ENCODE measurements at regions not wholly inside any gene's neighbourhood (a gene's known extent, or its start where the extent isn't known, plus 50 kb on each side); places are given as distances from the start of the nearest gene placed in this dataset.
"Not testable (repeated sequence)": the region's sequence is repeated elsewhere in the genome, so short reads cannot be mapped to it uniquely, and the experiment has no call there.

- no peak for DNase-seq
Measured at GRCh38 chr7:89621925-89622641, 532.2 kb upstream of the STEAP1 start.

DNA sequence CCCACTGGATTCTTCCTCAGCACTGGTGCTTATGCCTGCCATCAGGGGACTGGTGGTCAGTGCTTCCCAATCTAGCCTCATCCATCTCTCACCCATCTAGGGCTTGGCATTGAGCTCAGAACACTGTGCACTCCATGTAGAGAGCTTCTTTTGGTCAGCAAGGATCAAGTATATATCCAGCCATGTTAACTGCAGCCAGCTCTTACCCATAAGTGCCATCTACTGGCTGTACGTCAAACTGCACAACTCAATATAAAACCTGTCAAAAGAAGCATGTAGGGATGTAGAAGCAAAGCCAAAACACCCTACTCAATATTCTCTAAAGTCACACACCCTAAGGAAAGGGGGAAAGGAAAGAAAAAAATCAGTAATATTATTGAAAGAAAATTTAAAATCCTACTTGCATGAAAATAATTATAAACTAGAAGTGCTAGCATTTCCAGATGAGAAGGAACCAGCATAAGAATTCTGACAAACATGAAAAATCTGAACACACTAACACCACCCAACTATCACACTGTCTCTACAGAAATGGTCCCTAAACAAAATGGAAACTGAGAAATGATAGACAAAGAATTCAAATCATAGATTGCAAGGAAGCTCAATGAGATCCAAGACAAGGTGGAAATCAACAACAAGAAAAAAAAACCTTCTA is 531.1 kb upstream of the STEAP1 start:
- DNase-seq = peak; percentile 80

GRCh38 chr7:89624155-89624554 is 530.1 kb upstream of the STEAP1 start:
- DNase-seq = not testable (repeated sequence)

DNA sequence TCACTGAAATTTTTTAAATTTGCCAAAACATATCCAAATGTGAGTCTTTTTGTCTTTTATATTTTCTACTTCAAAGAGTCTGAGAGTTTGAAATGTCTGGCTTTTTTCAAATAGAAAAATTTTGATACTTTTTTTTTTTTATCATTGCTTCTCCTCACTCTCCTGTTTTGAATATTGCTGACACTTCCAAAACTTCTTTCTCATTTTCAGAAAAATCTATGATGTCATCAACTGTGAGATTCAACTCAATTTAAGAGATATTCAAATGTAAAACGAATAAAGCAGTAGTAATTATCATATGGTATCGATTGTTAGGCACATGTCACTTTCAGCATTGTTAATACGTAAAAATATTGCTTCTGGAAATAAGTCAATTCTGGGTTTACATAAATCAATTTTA is 505.8 kb upstream of the STEAP1 start:
- DNase-seq = no peak

DNA sequence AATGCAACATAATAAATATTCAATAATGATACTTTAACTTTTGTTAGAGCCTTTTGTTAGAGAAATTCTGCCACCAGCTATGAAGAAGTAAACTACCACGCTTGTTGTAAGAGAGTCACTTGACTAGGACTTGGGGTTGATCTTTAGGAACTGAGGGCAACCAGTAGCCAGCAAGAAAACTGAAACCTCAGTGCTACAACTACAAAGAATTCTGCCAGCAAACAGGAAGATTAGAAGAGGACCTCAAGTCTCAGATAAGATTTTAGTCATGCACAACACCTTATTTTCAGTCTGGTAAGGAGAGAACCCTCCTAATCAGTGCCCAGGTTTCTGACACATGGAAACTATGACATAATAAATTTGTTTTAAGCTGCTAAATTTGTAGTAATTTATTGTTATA is 498.3 kb upstream of the STEAP1 start:
- DNase-seq = no peak

- no peak for DNase-seq
Measured at GRCh38 chr7:89661876-89662275, 492.4 kb upstream of the STEAP1 start.

- DNase-seq = no peak
Measured at GRCh38 chr7:89666136-89666835, 488.0 kb upstream of the STEAP1 start.

DNA sequence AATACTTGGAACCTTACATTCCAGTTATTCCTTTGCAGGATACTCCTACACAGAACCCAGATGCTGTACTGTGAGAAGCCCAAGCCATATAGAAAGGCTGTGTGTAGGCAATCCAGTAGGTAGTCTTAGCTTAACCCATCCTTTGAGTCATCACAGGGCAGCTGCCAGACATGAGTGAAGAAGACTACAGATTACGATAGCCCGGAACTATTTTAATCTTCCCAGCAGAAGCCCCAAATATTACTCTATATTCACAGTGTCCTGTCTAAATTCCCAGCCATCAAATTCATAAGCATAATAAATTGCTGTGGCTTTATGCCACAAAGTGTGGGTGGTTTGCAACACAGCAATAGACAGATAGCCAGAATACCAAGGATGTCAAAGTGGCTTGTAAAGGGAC is 474.1 kb upstream of the STEAP1 start:
- DNase-seq = no peak

DNA sequence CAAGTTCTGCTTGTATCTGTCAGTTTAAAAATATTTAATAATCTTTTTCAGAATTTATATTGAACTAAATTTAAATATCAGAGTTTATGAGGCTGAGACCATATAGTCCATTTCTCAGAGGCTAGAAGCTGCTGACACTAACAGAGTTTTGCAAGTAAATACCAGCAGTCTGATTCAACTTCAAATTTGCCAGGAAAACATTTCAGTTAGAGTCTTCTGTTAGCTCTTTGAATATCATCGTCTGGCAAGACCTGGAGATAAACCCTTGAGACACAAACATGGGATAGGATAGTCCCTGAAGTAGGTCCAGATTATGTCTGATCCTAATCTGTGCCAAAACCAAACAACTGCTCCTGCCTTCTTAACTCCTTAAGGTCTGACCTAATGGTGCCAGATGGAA is 472.8 kb upstream of the STEAP1 start:
- DNase-seq = no peak

- DNase-seq = no peak
Measured at GRCh38 chr7:89685287-89685686, 469.0 kb upstream of the STEAP1 start.

DNA sequence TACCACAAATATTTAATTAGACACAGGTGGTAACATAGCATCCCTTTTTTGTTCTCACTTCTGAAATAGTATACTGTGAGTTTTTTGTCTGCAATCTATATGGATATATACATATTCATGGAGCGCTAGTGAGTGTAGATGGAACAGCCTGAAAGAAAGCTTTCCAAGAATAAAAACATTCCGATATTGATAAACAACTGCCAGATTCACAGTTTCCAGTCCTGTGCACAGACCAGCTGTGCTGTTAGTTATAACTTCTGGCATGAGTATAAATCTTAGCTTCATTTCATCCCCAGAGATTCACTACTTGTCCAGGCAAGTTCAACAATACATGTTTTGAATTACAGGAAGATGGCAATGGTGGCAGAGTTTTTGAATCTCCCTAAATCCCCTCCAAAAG is 467.1 kb upstream of the STEAP1 start:
- DNase-seq = peak; percentile 19

DNA sequence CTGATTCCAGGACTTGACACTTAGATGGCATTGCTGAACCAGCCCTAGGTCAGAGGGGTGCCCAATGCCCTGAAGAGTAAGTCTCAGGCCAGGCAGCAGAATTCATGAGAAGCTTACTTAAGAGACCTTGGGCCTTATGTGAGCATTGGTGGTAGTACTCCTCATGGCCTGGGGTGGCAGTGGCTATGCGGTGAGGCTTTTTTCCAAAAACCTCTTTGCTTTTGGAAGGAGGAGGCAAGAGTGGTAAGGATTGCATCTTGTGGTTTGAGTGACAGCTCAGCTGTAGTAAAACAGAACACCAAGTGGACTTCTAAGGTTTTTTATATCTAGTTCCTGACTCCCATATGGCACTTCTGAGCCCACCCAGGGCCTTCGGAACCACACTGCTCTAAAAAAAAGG is 459.0 kb upstream of the STEAP1 start:
- DNase-seq = no peak

- DNase-seq = no peak
Measured at GRCh38 chr7:89714131-89714530, 440.1 kb upstream of the STEAP1 start.

DNA sequence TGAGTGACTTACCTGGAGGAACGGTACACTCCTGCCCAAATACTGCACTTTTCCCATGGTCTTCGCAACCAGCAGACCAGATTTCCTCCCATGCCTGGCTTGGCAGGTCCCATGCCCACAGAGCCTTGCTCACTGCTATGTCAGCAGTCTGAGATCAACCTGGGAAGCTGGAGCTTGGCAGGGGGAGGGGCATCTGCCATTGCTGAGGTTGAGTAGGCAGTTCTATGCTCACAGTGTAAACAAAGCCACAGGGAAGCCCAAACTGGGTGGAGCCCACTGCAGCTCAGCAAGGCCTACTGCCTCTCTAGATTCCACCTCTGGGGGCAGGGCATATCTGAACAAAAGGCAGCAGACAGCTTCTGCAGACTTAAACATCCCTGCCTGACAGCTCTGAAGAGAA is 435.3 kb upstream of the STEAP1 start:
- DNase-seq = not testable (repeated sequence)

GRCh38 chr7:89728481-89728880 is 425.8 kb upstream of the STEAP1 start:
- DNase-seq = no peak

DNA sequence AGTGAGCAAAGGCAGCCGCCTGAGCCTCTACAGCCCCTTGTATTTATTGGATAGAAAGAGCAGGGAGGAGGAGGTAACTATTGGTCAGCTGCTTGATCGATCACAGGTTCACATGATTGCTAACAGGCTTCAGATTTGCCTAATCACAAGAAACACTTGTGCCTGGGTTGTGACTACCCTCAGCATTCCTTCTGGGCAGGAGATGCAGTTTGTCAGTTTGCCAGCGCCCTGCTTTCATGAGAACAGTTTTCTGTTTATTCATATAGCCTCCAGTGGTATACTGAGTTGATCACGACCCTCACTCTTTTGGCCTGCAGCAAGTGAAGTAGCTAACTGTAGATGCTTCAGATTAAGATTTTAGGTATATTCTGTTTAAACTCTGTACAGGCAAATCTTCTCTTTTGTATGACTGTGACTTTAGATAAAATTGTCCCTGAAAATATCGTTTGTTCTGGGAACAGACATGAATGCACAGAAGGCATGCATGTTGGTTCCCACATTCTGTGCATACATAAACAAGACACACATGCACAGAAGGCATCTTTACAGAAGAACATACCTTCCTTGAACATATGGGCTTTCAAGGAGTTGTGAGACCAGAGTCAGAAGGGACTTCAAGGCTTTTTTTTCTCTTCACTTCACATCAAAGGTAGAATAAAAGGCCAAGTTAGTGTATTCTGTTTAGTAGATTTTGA is 422.4 kb upstream of the STEAP1 start:
- DNase-seq = no peak

- no peak for DNase-seq
Measured at GRCh38 chr7:89738549-89738948, 415.7 kb upstream of the STEAP1 start.

DNA sequence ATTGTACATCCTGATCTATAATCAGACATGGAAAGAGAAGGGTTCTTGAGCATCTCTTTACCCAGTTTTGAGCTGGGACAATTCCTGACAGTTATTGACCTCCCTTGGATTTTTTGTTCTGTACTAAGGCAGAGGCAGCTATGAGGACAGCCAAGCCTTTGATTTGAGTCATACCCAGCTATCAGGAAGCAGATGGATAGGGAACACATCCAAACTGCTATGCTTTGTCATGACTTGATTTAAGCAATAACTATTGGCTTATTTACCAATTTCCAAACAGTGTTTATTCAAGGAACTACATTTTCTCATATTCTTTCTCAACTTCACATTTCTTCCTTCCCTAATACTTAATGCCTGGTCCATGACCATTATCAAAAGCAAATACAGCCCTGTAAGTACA is 396.4 kb upstream of the STEAP1 start:
- no peak for DNase-seq

- DNase-seq = no peak
Measured at GRCh38 chr7:89760690-89761089, 393.6 kb upstream of the STEAP1 start.

- DNase-seq = no peak
Measured at GRCh38 chr7:89761173-89761572, 393.1 kb upstream of the STEAP1 start.

- DNase-seq = no peak
Measured at GRCh38 chr7:89770161-89770560, 384.1 kb upstream of the STEAP1 start.

DNA sequence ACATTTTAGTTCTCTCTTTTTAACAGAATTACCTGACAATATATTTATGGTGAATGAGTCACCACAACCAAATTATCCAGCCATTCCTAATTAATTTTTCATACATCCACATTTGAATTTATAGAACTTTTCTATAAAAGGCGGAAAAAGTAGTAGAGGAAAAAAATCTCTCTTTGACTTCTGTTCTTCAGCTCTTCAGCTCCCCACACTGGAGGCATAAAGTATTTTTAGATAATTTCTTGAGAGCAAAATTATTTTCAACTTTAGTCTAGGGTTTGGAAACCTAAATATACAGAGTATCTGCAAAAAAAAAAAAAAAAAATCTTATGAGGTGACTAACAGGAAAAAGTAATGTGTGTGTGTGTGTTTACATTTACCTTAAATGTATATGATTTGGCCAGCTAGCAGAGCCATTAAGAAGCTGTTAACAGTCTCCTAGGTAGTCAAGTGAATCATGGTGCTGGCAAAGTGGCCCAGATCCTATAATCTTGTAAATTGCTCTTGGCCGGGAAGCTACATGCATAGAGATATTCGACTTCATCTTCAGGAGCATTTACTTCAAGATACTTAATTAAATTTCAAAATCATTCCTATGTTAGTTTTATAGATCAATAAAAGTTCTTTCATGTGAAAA is 383.1 kb upstream of the STEAP1 start:
- peak; percentile 1 for DNase-seq

- no peak for DNase-seq
Measured at GRCh38 chr7:89772276-89772675, 382.0 kb upstream of the STEAP1 start.
